Keratinocyte (primary cell): ENCODE measurements at regions not wholly inside any gene's neighbourhood (a gene's known extent, or its start where the extent isn't known, plus 50 kb on each side); places are given as distances from the start of the nearest gene placed in this dataset.

Source experiments
- DNase-seq: peaks from one replicate; pipeline ENCODE4 v3.0.0-alpha.2; 2011; ENCODE audit warnings: low read depth, missing footprints, low spot score
- FAIRE-seq: peaks from 2 replicates; lab custom pipeline; 2011; peaks lifted over from hg19 to GRCh38; lab: Jason Lieb, UNC
- H2AFZ ChIP-seq: 2 replicates; pipeline ENCODE4 v1.6.0; 2012; ENCODE audit warnings: low read length, control low read depth, inconsistent platforms; ENCODE audit not compliant: control insufficient read depth
- H3K27ac ChIP-seq: 2 replicates; pipeline ENCODE4 v1.5.1; 2011; ENCODE audit warnings: low read length; ENCODE audit not compliant: control insufficient read depth, insufficient read depth
- H3K27me3 ChIP-seq: 3 replicates; pipeline ENCODE4 v1.6.0; 2011; ENCODE audit warnings: low read length; ENCODE audit not compliant: control insufficient read depth, insufficient read depth; ENCODE audit errors: extremely low read depth
- H3K36me3 ChIP-seq, 2 experiments: 2 replicates in 1 of 2; 3 replicates in 1 of 2; pipeline ENCODE4 v1.5.1; 2011; ENCODE audit warnings: low read length in 2 of 2, mild to moderate bottlenecking in 1 of 2; ENCODE audit not compliant: control insufficient read depth in 2 of 2, insufficient read depth in 2 of 2; ENCODE audit errors: extremely low read depth in 1 of 2
- H3K4me1 ChIP-seq: 3 replicates; pipeline ENCODE4 v1.5.1; 2011; ENCODE audit warnings: low read length; ENCODE audit not compliant: control insufficient read depth, insufficient read depth; ENCODE audit errors: extremely low read depth
- H3K4me2 ChIP-seq: 3 replicates; pipeline ENCODE4 v1.6.0; 2011; ENCODE audit warnings: low read depth, low read length; ENCODE audit not compliant: control insufficient read depth, insufficient read depth; ENCODE audit errors: extremely low read depth
- H3K4me3 ChIP-seq, 3 experiments: fragments of 200-600 bp in 1 of 3; sonication (generic) in 1 of 3; 2 replicates in 2 of 3; 3 replicates in 1 of 3; pipeline ENCODE4 v1.5.1; 2011 to 2016; ENCODE audit warnings: low read length in 3 of 3, mild to moderate bottlenecking in 3 of 3, control low read depth in 2 of 3, inconsistent platforms in 1 of 3, low read depth in 1 of 3, mixed read lengths in 1 of 3, mixed run types in 1 of 3, moderate library complexity in 1 of 3; ENCODE audit not compliant: control insufficient read depth in 2 of 3, insufficient read depth in 2 of 3; ENCODE audit errors: extremely low read depth in 1 of 3
- H3K79me2 ChIP-seq: 2 replicates; pipeline ENCODE4 v1.6.0; 2012; ENCODE audit warnings: low read length; ENCODE audit not compliant: control insufficient read depth, insufficient read depth
- H3K9ac ChIP-seq: 3 replicates; pipeline ENCODE4 v1.6.0; 2011; ENCODE audit warnings: low read length; ENCODE audit not compliant: control insufficient read depth, insufficient read depth; ENCODE audit errors: extremely low read depth
- H3K9me1 ChIP-seq: 3 replicates; pipeline ENCODE4 v1.6.0; 2011; ENCODE audit warnings: low read length; ENCODE audit not compliant: control insufficient read depth, insufficient read depth; ENCODE audit errors: extremely low read depth
- H3K9me3 ChIP-seq: 2 replicates; pipeline ENCODE4 v1.5.1; 2012; ENCODE audit warnings: low read depth, low read length; ENCODE audit not compliant: control insufficient read depth
- H4K20me1 ChIP-seq: 3 replicates; pipeline ENCODE4 v1.6.0; 2011; ENCODE audit warnings: low read length; ENCODE audit not compliant: control insufficient read depth, insufficient read depth; ENCODE audit errors: extremely low read depth
- EZH2 ChIP-seq: IDR thresholded peaks from one replicate; pipeline ENCODE4 v1.6.1; 2012; ENCODE audit warnings: inconsistent platforms, mild to moderate bottlenecking, low read length, moderate library complexity
- dilution Hi-C: fragments of 300-500 bp; cut with MboI; formaldehyde crosslinking; loops from one replicate; pipeline ENCODE4 v1.7.0; 2020; ENCODE audit warnings: low sequenced_read_pairs; ENCODE audit not compliant: extremely low pct_ligation_motif_present
- TF ChIP-seq, protein P1 (sequence below), 3 experiments: IDR thresholded peaks in 1 of 3; conservative IDR thresholded peaks in 1 of 3; optimal IDR thresholded peaks in 1 of 3; 2 replicates in 2 of 3; 3 replicates in 1 of 3; pipeline versions ENCODE3 to v1.5.1; 2011; ENCODE audit warnings: low read length in 3 of 3, mild to moderate bottlenecking in 3 of 3, moderate library complexity in 2 of 3, control low read depth in 1 of 3, inconsistent platforms in 1 of 3; ENCODE audit not compliant: insufficient read depth in 2 of 3; ENCODE audit errors: extremely low read depth in 1 of 3

DNA sequence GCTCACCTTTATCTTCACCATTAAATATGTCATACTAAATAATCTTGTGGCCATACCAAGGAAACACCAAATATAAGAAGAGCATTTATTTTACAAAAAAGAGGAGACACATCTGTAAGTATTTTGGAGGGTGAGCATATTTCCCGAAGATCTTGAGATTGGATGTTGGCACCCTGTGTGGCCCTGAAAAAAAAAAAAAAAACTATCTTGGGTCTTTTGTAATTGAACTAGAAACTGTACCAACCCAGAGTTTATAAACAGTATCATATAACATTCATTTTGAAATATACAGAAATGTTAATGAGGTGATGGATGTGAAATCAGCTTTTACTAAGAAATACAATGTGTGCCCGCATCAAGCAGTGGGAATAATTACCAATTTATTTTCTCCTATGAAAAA is 104.0 kb upstream of the FRMD6 start:
- no peak overlapping the region for H2AFZ ChIP-seq
- H3K9ac ChIP-seq, result peak overlapping the region; percentile 54
- H3K4me3 ChIP-seq, result peak overlapping the region in 1 of 3 experiments; percentile 36
- H3K4me1 ChIP-seq, result peaks cover 68% of the 10 kb centered on the region
- H3K27me3 ChIP-seq, result no peaks in the 10 kb centered on the region
- no peaks in the 10 kb centered on the region for H4K20me1 ChIP-seq
- DNase-seq (no peak), FAIRE-seq (no peak)
- TF ChIP-seq, protein P1, sequence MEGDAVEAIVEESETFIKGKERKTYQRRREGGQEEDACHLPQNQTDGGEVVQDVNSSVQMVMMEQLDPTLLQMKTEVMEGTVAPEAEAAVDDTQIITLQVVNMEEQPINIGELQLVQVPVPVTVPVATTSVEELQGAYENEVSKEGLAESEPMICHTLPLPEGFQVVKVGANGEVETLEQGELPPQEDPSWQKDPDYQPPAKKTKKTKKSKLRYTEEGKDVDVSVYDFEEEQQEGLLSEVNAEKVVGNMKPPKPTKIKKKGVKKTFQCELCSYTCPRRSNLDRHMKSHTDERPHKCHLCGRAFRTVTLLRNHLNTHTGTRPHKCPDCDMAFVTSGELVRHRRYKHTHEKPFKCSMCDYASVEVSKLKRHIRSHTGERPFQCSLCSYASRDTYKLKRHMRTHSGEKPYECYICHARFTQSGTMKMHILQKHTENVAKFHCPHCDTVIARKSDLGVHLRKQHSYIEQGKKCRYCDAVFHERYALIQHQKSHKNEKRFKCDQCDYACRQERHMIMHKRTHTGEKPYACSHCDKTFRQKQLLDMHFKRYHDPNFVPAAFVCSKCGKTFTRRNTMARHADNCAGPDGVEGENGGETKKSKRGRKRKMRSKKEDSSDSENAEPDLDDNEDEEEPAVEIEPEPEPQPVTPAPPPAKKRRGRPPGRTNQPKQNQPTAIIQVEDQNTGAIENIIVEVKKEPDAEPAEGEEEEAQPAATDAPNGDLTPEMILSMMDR (optimal IDR thresholded peaks at IDR 0.05 in 1 of 3, IDR thresholded peaks at IDR 0.05 in 1 of 3, conservative IDR thresholded peaks at IDR 0.05 in 1 of 3; ENCODE audit: extremely low read depth in 1 of 3, insufficient read depth in 2 of 3, low read length in 3 of 3), result no peak
- TF ChIP-seq EZH2, result no peak
- dilution Hi-C loops, result no loop called here
- no peaks in the 10 kb centered on the region for H3K9me3 ChIP-seq
- peak overlapping the region; percentile 91 for H3K27ac ChIP-seq
- H3K36me3 ChIP-seq, result peaks cover 0 to 4% of the 10 kb centered on the region in 2 experiments
- H3K79me2 ChIP-seq, result peaks cover 67% of the 10 kb centered on the region
- H3K4me2 ChIP-seq, result peak overlapping the region; percentile 50
- H3K9me1 ChIP-seq, result no peaks in the 10 kb centered on the region

DNA sequence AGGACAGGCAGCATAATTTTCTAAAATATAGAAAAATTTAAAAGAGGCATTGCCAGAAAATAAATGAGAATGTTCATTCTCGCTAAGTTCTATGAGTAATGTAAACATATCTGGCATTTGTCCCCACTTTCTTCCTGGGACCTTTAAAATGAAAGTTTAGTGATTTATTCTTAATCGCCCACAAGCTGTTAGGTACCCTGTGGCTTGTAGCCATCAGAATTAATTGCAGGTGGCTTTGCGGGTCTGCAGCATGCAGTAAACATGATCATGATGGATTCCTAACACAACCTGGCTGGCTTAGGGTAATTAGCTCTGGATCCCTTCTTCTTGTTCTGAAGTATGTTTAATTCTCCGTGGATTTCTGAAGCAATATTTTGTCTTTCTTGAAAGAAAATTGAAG is 103.5 kb upstream of the FRMD6 start:
- no peak for FAIRE-seq
- Histone ChIP-seq H3K79me2 (peaks cover 67% of the 10 kb centered on the region), H4K20me1 (no peaks in the 10 kb centered on the region), H3K4me2 (peak overlapping the region; percentile 50), H3K9me1 (no peaks in the 10 kb centered on the region), H2AFZ (no peak overlapping the region), H3K36me3 (peaks cover 0 to 4% of the 10 kb centered on the region in 2 experiments), H3K9me3 (no peaks in the 10 kb centered on the region), H3K4me1 (peaks cover 72% of the 10 kb centered on the region), H3K9ac (peak overlapping the region; percentile 54), H3K4me3 (no peak overlapping the region), H3K27ac (peak overlapping the region; percentile 91), H3K27me3 (no peaks in the 10 kb centered on the region)
- DNase-seq, result no peak
- TF ChIP-seq, protein P1 (optimal IDR thresholded peaks at IDR 0.05 in 1 of 3, IDR thresholded peaks at IDR 0.05 in 1 of 3, conservative IDR thresholded peaks at IDR 0.05 in 1 of 3; ENCODE audit: extremely low read depth in 1 of 3, insufficient read depth in 2 of 3, low read length in 3 of 3), result no peak
- no peak for TF ChIP-seq EZH2
- dilution Hi-C loops, result no loop called here
